Neural cell (in vitro differentiated cells): ENCODE measurements at regions not wholly inside any gene's neighbourhood (a gene's known extent, or its start where the extent isn't known, plus 50 kb on each side); places are given as distances from the start of the nearest gene placed in this dataset.

Source experiments
- H2AFZ ChIP-seq: fragments of 200-600, 300-800 bp; sonication (generic), shearing (Covaris generic); 2 replicates; pipeline ENCODE4 v1.6.0; 2014; ENCODE audit warnings: low read depth, mild to moderate bottlenecking, antibody characterized with exemption, low read length, moderate library complexity
- H3F3A ChIP-seq: fragments of 200-600 bp; shearing (Covaris generic); 2 replicates; pipeline ENCODE4 v1.6.1; 2016; ENCODE audit warnings: mild to moderate bottlenecking, moderate library complexity, mixed read lengths, antibody characterized with exemption, low read length; ENCODE audit not compliant: insufficient read depth, poor library complexity, severe bottlenecking
- H3K27ac ChIP-seq: fragments of 200-600, 300-800 bp; sonication (generic), shearing (Covaris generic); 2 replicates; pipeline ENCODE4 v1.5.1; 2014; ENCODE audit warnings: mild to moderate bottlenecking, low read length, moderate library complexity
- H3K27me3 ChIP-seq: fragments of 300-800, 200-600 bp; sonication (generic), shearing (Covaris generic); 2 replicates; pipeline ENCODE4 v1.6.0; 2014; ENCODE audit warnings: mild to moderate bottlenecking, low read depth, low read length, moderate library complexity; ENCODE audit not compliant: insufficient read depth
- H3K36me3 ChIP-seq: fragments of 300-800, 200-600 bp; sonication (generic), shearing (Covaris generic); 2 replicates; pipeline ENCODE4 v1.5.1; 2014; ENCODE audit warnings: mild to moderate bottlenecking, antibody characterized with exemption, low read length, moderate library complexity; ENCODE audit not compliant: insufficient read depth
- H3K4me2 ChIP-seq: fragments of 300-800, 200-600 bp; sonication (generic), shearing (Covaris generic); 2 replicates; pipeline ENCODE4 v1.6.0; 2014; ENCODE audit warnings: mild to moderate bottlenecking, low read length
- H3K4me3 ChIP-seq: fragments of 300-800, 200-600 bp; sonication (generic), shearing (Covaris generic); 2 replicates; pipeline ENCODE4 v1.5.1; 2014; ENCODE audit warnings: mild to moderate bottlenecking, low read length, moderate library complexity
- H3K79me2 ChIP-seq: fragments of 200-600 bp; shearing (Covaris generic); replicated peaks from 2 replicates; pipeline ENCODE4 v1.6.0; 2014; ENCODE audit warnings: mild to moderate bottlenecking, low read length, moderate library complexity; ENCODE audit not compliant: insufficient read depth
- H3K9ac ChIP-seq: fragments of 300-800, 200-600 bp; sonication (generic), shearing (Covaris generic); 2 replicates; pipeline ENCODE4 v1.6.1; 2016; ENCODE audit warnings: mild to moderate bottlenecking, low read length, mixed read lengths
- H3K9me2 ChIP-seq: fragments of 200-600 bp; shearing (Covaris generic); 2 replicates; pipeline ENCODE4 v1.6.1; 2016; ENCODE audit warnings: mild to moderate bottlenecking, low read length, mixed read lengths; ENCODE audit not compliant: insufficient read depth
- H3K9me3 ChIP-seq: fragments of 200-600, 300-800 bp; sonication (generic), shearing (Covaris generic); 2 replicates; pipeline ENCODE4 v1.6.1; 2016; ENCODE audit warnings: mild to moderate bottlenecking, mixed run types, low read length, moderate library complexity, mixed read lengths
- H4K20me1 ChIP-seq: fragments of 200-600 bp; shearing (Covaris generic); 2 replicates; pipeline ENCODE4 v1.6.1; 2016; ENCODE audit warnings: mild to moderate bottlenecking, mixed run types; ENCODE audit not compliant: insufficient read depth
- CTCF ChIP-seq: fragments of 450-650 bp; IDR thresholded peaks from 2 replicates; pipeline ENCODE4 v1.5.1; 2014; ENCODE audit warnings: antibody characterized with exemption, mild to moderate bottlenecking, moderate library complexity; ENCODE audit not compliant: poor library complexity, severe bottlenecking
- EP300 ChIP-seq: fragments of 450-650 bp; conservative IDR thresholded peaks from 2 replicates; pipeline ENCODE4 v1.6.1; 2014; ENCODE audit warnings: antibody characterized with exemption, mild to moderate bottlenecking, moderate library complexity; ENCODE audit not compliant: poor library complexity, severe bottlenecking
- EZH2 ChIP-seq: fragments of 200-600, 300-800 bp; shearing (Covaris generic), sonication (generic); IDR thresholded peaks from 2 replicates; pipeline ENCODE4 v1.6.1; 2014; ENCODE audit warnings: antibody characterized with exemption, low read length, borderline replicate concordance, mild to moderate bottlenecking; ENCODE audit not compliant: insufficient read depth, poor library complexity, severe bottlenecking
- MXI1 ChIP-seq: fragments of 450-650 bp; conservative IDR thresholded peaks from 2 replicates; pipeline ENCODE4 v1.6.1; 2014; ENCODE audit warnings: antibody characterized with exemption, mild to moderate bottlenecking; ENCODE audit not compliant: poor library complexity, severe bottlenecking
- POLR2AphosphoS5 ChIP-seq: IDR thresholded peaks from 2 replicates; pipeline ENCODE4 v1.6.1; 2012
- RAD21 ChIP-seq: fragments of 450-650 bp; conservative IDR thresholded peaks from 2 replicates; pipeline ENCODE4 v1.6.1; 2014; ENCODE audit warnings: antibody characterized with exemption, mild to moderate bottlenecking, moderate library complexity
- REST ChIP-seq: IDR thresholded peaks from 2 replicates; pipeline ENCODE4 v1.6.1; 2012; ENCODE audit warnings: borderline replicate concordance
- SMC3 ChIP-seq: fragments of 450-650 bp; conservative IDR thresholded peaks from 2 replicates; pipeline ENCODE4 v1.6.1; 2014; ENCODE audit warnings: antibody characterized with exemption, mild to moderate bottlenecking, moderate library complexity; ENCODE audit not compliant: poor library complexity
- TAF1 ChIP-seq: IDR thresholded peaks from 2 replicates; pipeline ENCODE4 v1.6.1; 2012; ENCODE audit warnings: low read depth

- H3K9ac ChIP-seq, result no peak overlapping the region
- H3K27me3 ChIP-seq, result no peaks in the 10 kb centered on the region
- no peak for TF ChIP-seq CTCF
- TF ChIP-seq POLR2AphosphoS5, result no peak
- no peak overlapping the region for H2AFZ ChIP-seq
- no peaks in the 10 kb centered on the region for H3K9me3 ChIP-seq
- no peak overlapping the region for H3K27ac ChIP-seq
- no peaks in the 10 kb centered on the region for H4K20me1 ChIP-seq
- no peaks in the 10 kb centered on the region for H3K79me2 ChIP-seq
- no peaks in the 10 kb centered on the region for H3K36me3 ChIP-seq
- H3K9me2 ChIP-seq, result no peaks in the 10 kb centered on the region
- no peak overlapping the region for H3K4me2 ChIP-seq
- H3K4me3 ChIP-seq, result no peak overlapping the region
- no peaks in the 10 kb centered on the region for H3F3A ChIP-seq
These were observed 1664.8 kb downstream of the RPA4 start for GRCh38 chrX:98548519-98548918.

- H3K9me3 ChIP-seq, result no peaks in the 10 kb centered on the region
- H3K4me3 ChIP-seq, result no peak overlapping the region
- no peak for TF ChIP-seq SMC3
- no peak for TF ChIP-seq RAD21
- no peak for TF ChIP-seq MXI1
- TF ChIP-seq CTCF, result no peak
- no peak for TF ChIP-seq TAF1
- TF ChIP-seq EP300, result no peak
- TF ChIP-seq EZH2, result no peak
- TF ChIP-seq POLR2AphosphoS5, result no peak
- TF ChIP-seq REST, result no peak
- no peak overlapping the region for H3K4me2 ChIP-seq
- no peaks in the 10 kb centered on the region for H4K20me1 ChIP-seq
- no peaks in the 10 kb centered on the region for H3F3A ChIP-seq
- H3K27ac ChIP-seq, result no peak overlapping the region
- H3K79me2 ChIP-seq, result no peaks in the 10 kb centered on the region
- H3K9ac ChIP-seq, result no peak overlapping the region
- no peaks in the 10 kb centered on the region for H3K27me3 ChIP-seq
- no peaks in the 10 kb centered on the region for H3K9me2 ChIP-seq
- H3K36me3 ChIP-seq, result no peaks in the 10 kb centered on the region
- H2AFZ ChIP-seq, result no peak overlapping the region
These were observed 1685.1 kb downstream of the RPA4 start for GRCh38 chrX:98568795-98569194.
